ENCODE measurements at regions not wholly inside any gene's neighbourhood (a gene's known extent, or its start where the extent isn't known, plus 50 kb on each side); places are given as distances from the start of the nearest gene placed in this dataset.
"Not testable (repeated sequence)": the region's sequence is repeated elsewhere in the genome, so short reads cannot be mapped to it uniquely, and the experiment has no call there.

- no peak for DNase-seq
These were observed 494.9 kb upstream of the RBFOX1 start for GRCh38 chr16:6837722-6838121.

- DNase-seq = no peak
These were observed 495.9 kb upstream of the RBFOX1 start for GRCh38 chr16:6836766-6837165.

GRCh38 chr16:6835941-6836340 lies 496.7 kb upstream of the RBFOX1 start:
- no peak for DNase-seq

- no peak for DNase-seq
These were observed 497.1 kb upstream of the RBFOX1 start for GRCh38 chr16:6835516-6835915.

- no peak for DNase-seq
These were observed 504.0 kb upstream of the RBFOX1 start for GRCh38 chr16:6828690-6829089.

GRCh38 chr16:6827931-6828330 lies 504.7 kb upstream of the RBFOX1 start:
- DNase-seq = no peak

GRCh38 chr16:6827267-6827666 lies 505.4 kb upstream of the RBFOX1 start:
- DNase-seq = peak; percentile 54 to 78

- DNase-seq = no peak
These were observed 510.6 kb upstream of the RBFOX1 start for GRCh38 chr16:6822041-6822440.

DNA sequence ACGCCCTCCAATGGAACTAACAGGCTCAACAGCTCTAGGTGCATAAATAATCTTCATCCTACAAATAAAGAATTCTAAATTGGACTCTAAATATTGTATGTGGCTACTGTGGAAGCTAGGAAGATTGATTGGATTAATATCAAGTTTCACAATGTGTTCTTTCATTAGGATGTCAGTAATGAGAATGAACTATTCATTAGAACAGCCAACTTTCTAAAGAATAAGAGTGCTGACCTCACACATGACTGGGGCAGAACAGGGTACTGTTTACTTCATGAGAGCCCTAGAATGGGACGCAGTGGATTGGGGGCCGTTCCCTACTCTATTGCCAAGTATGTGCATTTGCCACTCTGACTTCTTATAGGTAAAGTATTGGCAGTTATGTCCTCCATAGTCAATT lies 528.2 kb upstream of the RBFOX1 start:
- no peak for DNase-seq

GRCh38 chr16:6803176-6803575 lies 529.5 kb upstream of the RBFOX1 start:
- no peak for DNase-seq

- DNase-seq = no peak
These were observed 535.4 kb upstream of the RBFOX1 start for GRCh38 chr16:6797223-6797622.

DNA sequence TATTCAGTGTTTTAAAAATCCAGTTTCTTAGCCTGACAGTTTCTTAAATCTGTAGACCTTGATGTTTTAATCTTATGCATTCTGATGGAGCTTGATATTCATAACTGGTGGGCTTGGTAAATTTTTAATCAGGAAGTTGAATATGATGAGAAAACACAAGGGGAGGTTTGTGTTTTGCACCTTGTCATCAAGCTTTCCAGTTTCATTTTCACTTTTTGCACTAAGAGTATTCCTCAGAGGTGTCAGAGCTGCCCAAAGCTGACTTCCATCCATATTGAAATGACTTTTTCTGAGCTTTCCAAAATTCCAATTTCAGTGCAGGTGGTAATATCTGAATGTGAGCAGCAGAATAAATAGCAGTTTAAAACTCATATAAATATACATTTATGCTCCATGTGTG lies 555.0 kb upstream of the RBFOX1 start:
- DNase-seq = no peak

DNA sequence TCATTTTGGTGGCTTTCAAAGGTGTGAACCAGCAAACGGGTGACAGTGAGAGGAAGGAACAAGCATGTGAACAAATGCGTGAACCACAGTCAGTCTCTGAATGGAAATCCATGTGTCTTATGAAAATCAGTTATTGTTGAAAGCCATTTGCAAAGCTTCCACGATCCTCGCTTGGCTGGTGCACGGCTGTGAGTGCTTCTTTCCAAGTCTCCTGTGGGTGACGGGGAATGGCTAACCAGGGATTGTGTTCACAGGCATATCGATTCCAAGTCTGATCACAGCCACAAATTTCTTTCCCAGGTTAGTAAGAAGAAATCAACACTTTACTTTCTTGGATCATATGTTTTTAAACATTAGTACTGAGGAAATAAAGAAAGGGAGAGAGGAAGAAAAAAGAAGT lies 556.9 kb upstream of the RBFOX1 start:
- DNase-seq = no peak

DNA sequence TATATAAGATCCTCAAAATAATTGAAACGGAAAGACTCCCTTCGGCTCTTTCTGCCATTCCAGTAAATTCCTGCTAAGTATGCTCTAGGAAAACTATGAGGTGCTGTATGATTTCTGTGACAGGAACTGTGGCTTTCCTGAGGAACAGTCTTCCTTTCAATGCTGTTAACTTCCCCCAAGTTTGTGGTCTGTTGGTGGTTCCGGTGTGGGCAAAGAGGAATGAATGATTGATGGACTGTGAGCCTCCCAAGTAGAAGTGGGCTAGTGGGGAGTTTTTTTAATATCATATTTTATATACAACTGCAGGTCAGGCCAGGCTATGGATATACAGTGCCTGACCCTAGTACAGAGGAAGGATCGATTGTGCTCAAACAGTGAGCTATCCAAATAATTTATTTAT lies 560.7 kb upstream of the RBFOX1 start:
- DNase-seq = no peak

DNA sequence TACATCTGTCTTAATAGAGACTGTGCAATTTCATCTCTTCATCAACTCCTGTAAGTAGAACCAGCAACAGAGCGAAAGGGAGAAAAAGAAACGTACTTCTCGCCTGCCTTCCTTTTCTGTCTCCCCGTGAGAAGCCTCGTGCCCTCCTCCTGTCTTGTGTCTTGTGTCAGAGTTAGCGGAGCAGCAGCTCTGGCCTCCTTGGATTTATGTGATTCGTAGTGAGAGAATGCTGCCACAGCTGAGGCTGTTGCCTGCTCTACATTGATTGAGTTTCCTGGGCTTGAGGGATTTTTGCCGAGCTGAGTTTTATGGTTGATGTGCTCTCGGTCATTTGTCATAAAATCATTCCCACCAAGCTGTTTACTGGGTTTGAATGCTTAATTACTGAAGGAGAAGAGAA lies 579.1 kb upstream of the RBFOX1 start:
- DNase-seq = no peak

GRCh38 chr16:6751191-6751590 lies 581.5 kb upstream of the RBFOX1 start:
- DNase-seq = no peak

- no peak for DNase-seq
These were observed 582.9 kb upstream of the RBFOX1 start for GRCh38 chr16:6749698-6750097.

- DNase-seq = not testable (repeated sequence)
These were observed 596.3 kb upstream of the RBFOX1 start for GRCh38 chr16:6736302-6736701.

- no peak for DNase-seq
These were observed 597.0 kb upstream of the RBFOX1 start for GRCh38 chr16:6735631-6736030.

- DNase-seq = no peak
These were observed 600.5 kb upstream of the RBFOX1 start for GRCh38 chr16:6732166-6732565.

DNA sequence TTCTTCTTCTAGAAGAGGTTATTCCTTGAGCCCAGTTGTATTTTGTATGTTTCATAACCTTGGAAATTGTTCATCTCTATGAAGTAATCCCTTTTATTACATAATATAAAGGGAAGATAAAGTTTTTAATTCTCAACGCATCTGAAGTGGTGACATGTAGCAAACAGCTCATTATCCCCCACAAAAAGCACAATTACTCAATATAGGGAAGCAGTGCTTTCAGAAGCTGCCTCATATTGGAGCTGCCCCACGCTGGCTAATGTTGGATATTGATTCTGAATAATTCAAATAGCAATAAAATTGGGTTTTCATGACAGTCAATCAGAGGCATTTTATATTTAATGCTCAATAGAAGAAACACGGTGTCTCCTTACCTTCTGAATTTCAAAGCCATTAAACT lies 604.3 kb upstream of the RBFOX1 start:
- DNase-seq = no peak

DNA sequence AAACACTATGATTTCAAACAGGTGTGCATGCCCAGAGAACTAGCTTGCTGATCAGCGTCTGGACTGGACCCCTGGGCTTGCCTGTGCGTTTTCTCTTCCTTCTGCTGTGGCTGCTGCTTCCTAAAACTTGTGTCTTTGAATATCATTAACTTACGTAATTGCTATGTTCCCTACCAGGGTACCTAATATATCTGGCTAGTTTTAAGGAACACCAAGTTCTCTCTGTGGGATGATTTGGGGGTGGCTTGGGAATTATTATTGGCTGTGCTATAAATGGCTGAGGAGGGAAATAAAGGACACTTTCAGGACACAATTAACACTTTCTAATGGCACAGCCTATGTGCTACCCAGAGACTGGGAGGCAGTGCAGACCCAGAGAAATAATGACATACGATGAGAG lies 606.0 kb upstream of the RBFOX1 start:
- no peak for DNase-seq

DNA sequence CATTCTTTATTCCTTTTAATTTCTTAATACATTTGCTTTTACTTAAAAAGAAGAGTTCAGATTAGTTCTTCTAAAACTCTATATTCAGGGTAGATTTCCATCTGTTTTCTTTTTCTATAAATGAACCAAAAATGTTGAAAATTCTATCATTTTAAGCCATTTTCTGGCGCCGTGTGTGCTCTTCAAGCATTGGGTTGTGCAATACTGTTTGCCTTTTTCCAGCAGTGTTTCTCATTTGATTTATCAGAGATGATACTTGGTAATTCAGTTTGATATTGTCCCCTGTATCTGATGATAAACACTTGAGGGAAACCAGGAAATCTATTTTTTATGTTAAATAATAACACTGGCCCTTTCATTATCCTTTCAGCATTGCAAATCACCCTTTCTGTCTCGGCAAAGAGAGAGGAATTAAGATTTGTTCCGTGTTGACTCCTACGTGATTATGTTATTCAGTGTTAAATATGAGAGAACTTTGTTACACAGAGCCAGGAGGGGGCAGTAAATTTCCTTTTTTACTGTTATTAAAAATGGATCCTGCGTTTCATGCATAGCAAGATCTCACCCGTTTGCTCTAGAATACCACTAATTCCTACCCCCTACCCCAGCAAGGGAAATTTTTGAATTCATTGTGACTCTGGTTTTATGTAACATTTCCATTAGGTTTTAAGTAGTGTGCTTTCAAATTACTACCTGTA lies 606.9 kb upstream of the RBFOX1 start:
- peak; percentile 10 to 35 for DNase-seq

DNA sequence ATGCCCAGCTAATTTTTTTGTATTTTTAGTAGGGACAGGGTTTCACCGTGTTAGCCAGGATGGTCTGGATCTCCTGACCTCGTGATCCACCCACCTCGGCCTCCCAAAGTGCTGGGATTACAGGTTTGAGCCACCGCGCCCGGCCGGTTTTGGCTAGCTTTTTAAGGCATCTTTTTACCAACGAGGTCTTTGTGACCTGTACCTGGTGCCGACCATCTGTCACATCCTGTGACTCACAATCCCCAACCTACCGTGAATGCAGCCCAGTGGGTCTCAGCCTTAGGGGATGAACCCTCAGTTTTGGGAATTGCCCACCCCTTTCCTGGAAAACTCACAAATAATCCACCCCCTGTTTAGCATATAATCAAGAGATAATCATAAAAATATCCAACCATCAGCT lies 607.4 kb upstream of the RBFOX1 start:
- not testable (repeated sequence) for DNase-seq

DNA sequence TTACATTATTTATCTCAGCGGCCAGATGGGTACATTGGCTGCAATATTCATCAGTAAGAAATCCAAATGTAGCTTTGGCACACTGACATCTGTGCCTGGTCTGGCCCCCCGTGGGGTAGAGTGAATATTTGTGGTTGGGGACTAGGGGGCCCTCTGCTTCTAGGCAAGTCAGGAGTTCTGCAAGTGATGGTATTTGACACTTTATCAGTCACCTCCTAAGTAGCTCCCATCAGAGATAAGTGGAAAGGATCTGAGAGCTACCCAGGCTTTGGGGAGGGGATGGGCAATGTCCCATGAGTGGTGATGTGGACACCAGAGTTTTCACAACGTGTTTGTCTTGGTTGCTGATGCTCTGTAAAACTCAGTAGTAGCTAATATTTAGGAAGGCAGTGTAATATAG lies 609.9 kb upstream of the RBFOX1 start:
- no peak for DNase-seq

Measured in inflammatory macrophage (primary cell).